ENCODE measurements at regions not wholly inside any gene's neighbourhood (a gene's known extent, or its start where the extent isn't known, plus 50 kb on each side); places are given as distances from the start of the nearest gene placed in this dataset.

DNA sequence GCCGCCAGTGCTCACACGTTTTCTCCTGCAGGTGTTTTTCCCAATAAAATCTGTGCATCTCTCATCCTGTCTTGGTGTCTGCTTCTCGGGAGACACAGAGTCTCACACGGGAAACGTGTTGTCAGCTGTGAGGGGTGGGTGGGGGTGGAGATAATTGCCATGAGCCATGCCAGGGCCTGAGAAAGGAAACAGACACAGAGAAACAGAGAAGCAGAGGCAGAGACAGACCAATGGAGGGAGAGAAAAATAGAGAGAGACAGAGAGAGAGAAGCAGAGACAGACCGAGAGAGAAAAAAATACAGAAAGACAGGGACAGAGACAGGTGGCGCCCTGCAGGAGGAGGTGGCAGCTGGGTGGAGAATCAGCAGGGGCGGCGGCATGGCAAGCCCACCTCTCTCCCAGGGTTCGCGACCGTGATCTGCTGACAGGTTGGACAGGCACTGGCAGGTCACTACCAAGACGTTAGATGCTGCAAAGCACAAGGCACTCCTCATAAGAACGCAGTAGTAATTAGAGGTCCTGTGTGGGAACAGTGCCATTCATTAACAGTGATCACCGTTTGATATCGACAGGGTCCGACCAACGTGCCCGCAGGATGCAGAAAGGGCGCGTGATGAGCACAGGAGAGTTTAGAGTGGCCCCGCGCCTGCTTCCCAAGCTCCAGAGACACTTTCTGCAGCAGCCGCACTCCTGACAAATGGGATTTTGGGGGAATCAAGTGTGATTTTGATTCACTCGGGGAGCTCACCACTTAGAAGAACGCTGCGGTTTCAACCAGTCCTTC, 70.5 kb upstream of the INSIG1 start:
- intact Hi-C loops (cut with micrococcal nuclease): no loop called here
- POLR2A ChIA-PET (ENCODE audit: partially characterized antibody): no interaction called here

DNA sequence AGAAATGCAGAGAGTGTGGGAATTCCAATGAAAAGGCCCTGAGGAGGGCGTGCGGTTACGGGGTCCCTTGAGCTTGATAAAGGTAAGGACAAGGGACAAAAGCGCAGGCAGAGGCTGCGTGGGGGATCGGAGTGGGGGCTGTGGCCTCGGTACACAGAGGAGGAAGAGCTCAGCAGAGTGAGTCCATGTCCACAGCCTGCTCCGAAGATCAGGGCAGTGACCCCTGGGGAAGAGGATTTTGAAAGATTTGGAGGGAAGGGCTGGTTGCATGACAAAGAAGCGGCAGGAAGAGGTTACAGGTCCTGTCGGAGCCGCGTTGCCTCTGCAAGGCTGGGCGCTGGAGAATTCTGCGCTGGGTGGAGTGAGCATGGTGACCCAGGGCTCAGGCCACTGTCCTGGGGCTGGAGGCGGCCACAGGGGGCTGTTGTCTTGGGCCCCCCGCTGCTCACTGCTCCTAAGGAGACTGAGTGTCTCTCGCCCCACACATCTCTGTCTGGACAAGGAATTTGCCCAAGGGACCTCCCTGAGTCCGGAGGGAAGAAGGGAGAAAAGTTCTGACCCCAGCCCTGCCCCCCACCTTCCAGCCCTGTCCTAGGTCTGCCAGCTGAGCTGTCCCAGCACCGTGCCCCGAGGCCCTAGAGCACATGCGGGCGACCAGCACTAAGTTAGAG, 69.8 kb upstream of the INSIG1 start:
- CTCF ChIA-PET (ENCODE audit: partially characterized antibody): interaction anchor here (0.9 to 1.1 kb wide), 2 partner anchors 116 to 117 kb away, joined by 3 to 4 read pairs; no protein-coding TSS in a partner anchor
- H3K27ac Mint-ChIP-seq: no peak overlapping the region

More for the DNA sequence above, 70.5 kb upstream of the INSIG1 start:
- no peak overlapping the region for H3K4me3 ChIP-seq (ENCODE audit: low read length in 2 of 2)
- Mint-ChIP-seq H3K4me3 (no peak overlapping the region), H3K27me3 (peaks cover 3 to 6% of the 10 kb centered on the region in 2 donors), H3K27ac (no peak overlapping the region), H3K4me1 (peaks cover 0 to 4% (median 0%) of the 10 kb centered on the region in 4 donors), H3K9me3 (no peaks in the 10 kb centered on the region), H3K36me3 (no peaks in the 10 kb centered on the region)
- CTCF ChIA-PET (ENCODE audit: partially characterized antibody): interaction anchor here (0.9 kb wide), 1 partner anchor 117 kb away, joined by 3 read pairs; no protein-coding TSS in a partner anchor
- H3K9me3 ChIP-seq (ENCODE audit: control insufficient read depth in 1 of 2, low read length in 2 of 2): no peaks in the 10 kb centered on the region
- DNase-seq: no peak
- no peaks in the 10 kb centered on the region for H3K36me3 ChIP-seq (ENCODE audit: insufficient read depth, low read length)
- H3K27me3 ChIP-seq (ENCODE audit: insufficient read depth, low read length): no peaks in the 10 kb centered on the region
- no peaks in the 10 kb centered on the region for H3K4me1 ChIP-seq (ENCODE audit: insufficient read depth, low read length)
- no peak overlapping the region for H3K27ac ChIP-seq (ENCODE audit: low read depth, low read length)

DNA sequence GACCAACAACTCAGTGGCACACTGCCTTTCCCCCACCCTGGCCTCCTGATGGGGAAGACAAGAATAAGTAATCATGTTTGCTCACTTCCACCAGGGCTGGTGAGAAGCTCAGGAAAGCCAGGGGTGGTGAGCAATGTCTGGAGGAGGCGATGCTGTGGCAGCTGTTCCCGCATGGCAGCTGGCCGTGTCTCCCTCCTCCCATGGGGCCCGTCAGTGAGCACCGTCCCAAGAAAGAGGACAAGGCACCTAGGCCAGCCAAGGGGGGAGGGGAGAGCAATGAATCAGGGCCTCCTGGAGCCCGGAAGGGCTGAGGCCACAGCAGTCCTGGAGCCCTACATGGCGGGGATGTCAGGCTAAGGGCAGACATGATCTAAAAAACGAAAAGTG, 69.2 kb upstream of the INSIG1 start:
- CTCF ChIA-PET (ENCODE audit: partially characterized antibody): interaction anchor here (1.1 kb wide), 1 partner anchor 116 kb away, joined by 4 read pairs; no protein-coding TSS in a partner anchor

More for the DNA sequence above, 69.8 kb upstream of the INSIG1 start:
- Histone ChIP-seq H3K4me3 (ENCODE audit: low read length in 2 of 2) (no peak overlapping the region), H3K36me3 (ENCODE audit: insufficient read depth, low read length) (no peaks in the 10 kb centered on the region), H3K27me3 (ENCODE audit: insufficient read depth, low read length) (no peaks in the 10 kb centered on the region), H3K4me1 (ENCODE audit: insufficient read depth, low read length) (no peaks in the 10 kb centered on the region), H3K27ac (ENCODE audit: low read depth, low read length) (no peak overlapping the region), H3K9me3 (ENCODE audit: control insufficient read depth in 1 of 2, low read length in 2 of 2) (no peaks in the 10 kb centered on the region)
- POLR2A ChIA-PET (ENCODE audit: partially characterized antibody): no interaction called here
- Mint-ChIP-seq H3K4me3 (no peak overlapping the region), H3K9me3 (no peaks in the 10 kb centered on the region), H3K36me3 (no peaks in the 10 kb centered on the region), H3K27me3 (peaks cover 3 to 6% of the 10 kb centered on the region in 2 donors), H3K4me1 (peaks cover 0 to 4% (median 0%) of the 10 kb centered on the region in 4 donors)
- DNase-seq: no peak
- intact Hi-C loops (cut with micrococcal nuclease): no loop called here

DNA sequence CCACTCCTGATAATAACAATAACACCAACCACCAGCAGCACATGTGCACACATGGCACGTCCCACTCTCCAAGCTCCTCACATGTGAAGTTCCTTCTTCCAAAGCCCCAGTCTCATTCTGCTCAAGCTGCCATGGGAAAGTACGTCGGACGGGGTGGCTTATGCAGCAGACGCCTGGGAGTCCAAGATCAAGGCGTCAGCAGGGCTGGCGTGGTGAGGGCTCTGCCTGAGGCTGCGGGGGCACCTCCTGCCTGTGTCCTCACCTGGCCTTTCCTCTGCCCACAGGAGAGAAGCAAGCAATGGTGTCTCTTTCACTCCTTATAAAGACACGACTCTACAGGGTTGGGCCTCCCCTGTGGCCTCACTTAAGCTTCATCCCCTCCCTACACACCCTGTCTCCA, 68.8 kb upstream of the INSIG1 start:
- no peaks in the 10 kb centered on the region for H3K4me1 ChIP-seq (ENCODE audit: insufficient read depth, low read length)
- Mint-ChIP-seq H3K27ac (no peak overlapping the region), H3K4me1 (peaks cover 0 to 4% (median 0%) of the 10 kb centered on the region in 4 donors), H3K4me3 (no peak overlapping the region), H3K36me3 (no peaks in the 10 kb centered on the region), H3K9me3 (no peaks in the 10 kb centered on the region), H3K27me3 (peaks cover 3 to 4% of the 10 kb centered on the region in 2 donors)
- ChIA-PET CTCF (ENCODE audit: partially characterized antibody) (interaction anchor here (1.1 kb wide), 1 partner anchor 116 kb away, joined by 4 read pairs; no protein-coding TSS in a partner anchor), POLR2A (ENCODE audit: partially characterized antibody) (interaction anchor here (1.0 kb wide), 1 partner anchor 70 kb away, joined by 4 read pairs; no protein-coding TSS in a partner anchor)
- no peaks in the 10 kb centered on the region for H3K36me3 ChIP-seq (ENCODE audit: insufficient read depth, low read length)
- intact Hi-C loops (cut with micrococcal nuclease): no loop called here
- H3K9me3 ChIP-seq (ENCODE audit: control insufficient read depth in 1 of 2, low read length in 2 of 2): no peaks in the 10 kb centered on the region
- no peak for DNase-seq
- no peak overlapping the region for H3K4me3 ChIP-seq (ENCODE audit: low read length in 2 of 2)
- no peaks in the 10 kb centered on the region for H3K27me3 ChIP-seq (ENCODE audit: insufficient read depth, low read length)
- H3K27ac ChIP-seq (ENCODE audit: low read depth, low read length): no peak overlapping the region

More for the DNA sequence above, 69.2 kb upstream of the INSIG1 start:
- peaks cover 0 to 4% (median 0%) of the 10 kb centered on the region in 4 donors for H3K4me1 Mint-ChIP-seq
- no peak overlapping the region for H3K27ac ChIP-seq (ENCODE audit: low read depth, low read length)
- H3K36me3 Mint-ChIP-seq: no peaks in the 10 kb centered on the region
- no peaks in the 10 kb centered on the region for H3K4me1 ChIP-seq (ENCODE audit: insufficient read depth, low read length)
- H3K27me3 Mint-ChIP-seq: peaks cover 3 to 6% of the 10 kb centered on the region in 2 donors
- no peaks in the 10 kb centered on the region for H3K9me3 Mint-ChIP-seq
- no peak for DNase-seq
- no peaks in the 10 kb centered on the region for H3K36me3 ChIP-seq (ENCODE audit: insufficient read depth, low read length)
- H3K4me3 Mint-ChIP-seq: no peak overlapping the region
- POLR2A ChIA-PET (ENCODE audit: partially characterized antibody): no interaction called here
- H3K4me3 ChIP-seq (ENCODE audit: low read length in 2 of 2): no peak overlapping the region
- no peaks in the 10 kb centered on the region for H3K9me3 ChIP-seq (ENCODE audit: control insufficient read depth in 1 of 2, low read length in 2 of 2)
- H3K27ac Mint-ChIP-seq: no peak overlapping the region
- no peaks in the 10 kb centered on the region for H3K27me3 ChIP-seq (ENCODE audit: insufficient read depth, low read length)
- intact Hi-C loops (cut with micrococcal nuclease): no loop called here

DNA sequence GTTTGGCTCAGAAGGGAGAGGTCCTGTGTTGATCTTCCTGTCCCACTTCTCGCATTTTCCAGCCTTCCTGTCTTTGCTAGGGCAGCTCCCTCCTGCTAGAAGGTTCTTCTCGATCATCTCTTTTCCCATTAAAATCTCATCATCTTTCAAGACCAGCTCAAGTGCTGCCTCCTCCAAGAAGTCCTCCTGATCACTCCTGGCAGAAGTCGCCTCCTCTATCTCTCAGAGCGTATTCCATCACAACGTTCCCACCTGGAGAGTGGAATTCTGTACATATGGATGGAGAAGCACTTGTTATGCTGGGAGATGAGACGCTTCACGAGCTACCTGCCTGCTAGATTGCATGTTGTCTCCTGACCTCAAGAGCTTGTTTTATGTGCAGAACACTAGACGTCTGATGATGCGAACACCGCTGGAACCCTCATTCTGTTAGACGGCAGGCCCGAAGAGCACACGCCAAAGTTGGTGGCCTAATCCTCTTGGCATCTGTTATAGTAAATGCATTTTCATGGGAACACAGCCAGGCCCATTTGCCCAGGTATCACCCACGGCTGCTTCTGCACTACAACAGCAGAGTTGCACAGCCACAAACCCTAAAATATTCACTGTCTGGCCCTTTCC, 68.0 kb upstream of the INSIG1 start:
- Mint-ChIP-seq H3K4me1 (peaks cover 0 to 4% (median 0%) of the 10 kb centered on the region in 4 donors), H3K27me3 (peaks cover 3 to 4% of the 10 kb centered on the region in 2 donors), H3K4me3 (no peak overlapping the region), H3K9me3 (no peaks in the 10 kb centered on the region), H3K36me3 (no peaks in the 10 kb centered on the region), H3K27ac (no peak overlapping the region)
- no peaks in the 10 kb centered on the region for H3K36me3 ChIP-seq (ENCODE audit: insufficient read depth, low read length)
- DNase-seq: no peak
- no peaks in the 10 kb centered on the region for H3K9me3 ChIP-seq (ENCODE audit: control insufficient read depth in 1 of 2, low read length in 2 of 2)
- no peaks in the 10 kb centered on the region for H3K4me1 ChIP-seq (ENCODE audit: insufficient read depth, low read length)
- ChIA-PET POLR2A (ENCODE audit: partially characterized antibody) (interaction anchor here (1.0 kb wide), 1 partner anchor 69 kb away, joined by 4 read pairs; no protein-coding TSS in a partner anchor), CTCF (ENCODE audit: partially characterized antibody) (interaction anchor here (1.3 kb wide), 1 partner anchor 115 kb away, joined by 5 read pairs; no protein-coding TSS in a partner anchor)
- no peaks in the 10 kb centered on the region for H3K27me3 ChIP-seq (ENCODE audit: insufficient read depth, low read length)
- H3K4me3 ChIP-seq (ENCODE audit: low read length in 2 of 2): no peak overlapping the region
- H3K27ac ChIP-seq (ENCODE audit: low read depth, low read length): no peak overlapping the region
- intact Hi-C loops (cut with micrococcal nuclease): no loop called here

DNA sequence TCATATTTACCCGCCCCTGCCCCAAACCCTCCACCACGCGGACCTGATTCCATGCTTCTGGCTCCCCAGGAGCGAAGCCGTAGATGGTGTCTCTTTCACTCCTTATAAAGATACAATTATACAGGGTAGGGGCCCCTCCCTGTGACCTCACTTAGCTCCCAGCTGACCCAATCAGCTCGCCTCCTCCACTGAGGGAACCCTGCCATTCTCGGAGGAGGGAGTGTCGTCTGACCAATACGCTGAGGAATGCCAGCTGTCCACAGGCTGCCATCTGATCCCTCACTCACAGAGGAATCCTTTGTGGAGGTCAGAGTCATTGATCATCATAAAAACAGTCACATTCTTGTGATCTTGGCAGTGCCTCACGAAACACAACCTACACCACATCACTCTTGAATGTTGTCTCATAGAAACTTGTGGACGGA, 67.5 kb upstream of the INSIG1 start:
- no peaks in the 10 kb centered on the region for H3K9me3 Mint-ChIP-seq
- no peak overlapping the region for H3K4me3 Mint-ChIP-seq
- no peaks in the 10 kb centered on the region for H3K4me1 ChIP-seq (ENCODE audit: insufficient read depth, low read length)
- intact Hi-C loops (cut with micrococcal nuclease): no loop called here
- no peak overlapping the region for H3K27ac ChIP-seq (ENCODE audit: low read depth, low read length)
- H3K27me3 ChIP-seq (ENCODE audit: insufficient read depth, low read length): no peaks in the 10 kb centered on the region
- H3K27me3 Mint-ChIP-seq: peaks cover 3 to 4% of the 10 kb centered on the region in 2 donors
- no peaks in the 10 kb centered on the region for H3K36me3 Mint-ChIP-seq
- no peak overlapping the region for H3K27ac Mint-ChIP-seq
- H3K4me1 Mint-ChIP-seq: peaks cover 0 to 4% (median 0%) of the 10 kb centered on the region in 4 donors
- no peak for DNase-seq
- POLR2A ChIA-PET (ENCODE audit: partially characterized antibody): no interaction called here
- CTCF ChIA-PET (ENCODE audit: partially characterized antibody): interaction anchor here (1.3 kb wide), 1 partner anchor 115 kb away, joined by 5 read pairs; no protein-coding TSS in a partner anchor
- no peaks in the 10 kb centered on the region for H3K9me3 ChIP-seq (ENCODE audit: control insufficient read depth in 1 of 2, low read length in 2 of 2)
- no peaks in the 10 kb centered on the region for H3K36me3 ChIP-seq (ENCODE audit: insufficient read depth, low read length)
- H3K4me3 ChIP-seq (ENCODE audit: low read length in 2 of 2): no peak overlapping the region

Data from CD4-positive, alpha-beta memory T cell (primary cell).